Tibial nerve (tissue), 4 donors: ENCODE measurements at regions not wholly inside any gene's neighbourhood (a gene's known extent, or its start where the extent isn't known, plus 50 kb on each side); places are given as distances from the start of the nearest gene placed in this dataset.

Experiments
- DNase-seq, 2 donors: peaks; one replicate each; pipeline ENCODE4 v3.0.0-alpha.2; 2019; ENCODE audit warnings: low spot score in 2 of 2
- H3K27ac ChIP-seq, 4 donors: fragments of 200-600 bp; sonication (generic) in 3 of 4; one replicate each; pipeline ENCODE4 v1.5.1; 2017 to 2019; ENCODE audit warnings: mild to moderate bottlenecking in 1 of 4
- H3K27me3 ChIP-seq, 2 donors: fragments of 200-600 bp; sonication (generic) in 1 of 2; one replicate each; pipeline versions ENCODE4 v1.5.1 to v1.6.0; 2017 to 2019
- H3K36me3 ChIP-seq, 3 donors: fragments of 200-600 bp; sonication (generic); one replicate each; pipeline ENCODE4 v1.5.1; 2018 to 2019
- H3K4me1 ChIP-seq, 4 donors: fragments of 200-600 bp; sonication (generic) in 3 of 4; one replicate each; pipeline ENCODE4 v1.5.1; 2017 to 2019
- H3K4me3 ChIP-seq, 4 donors: fragments of 200-600 bp; sonication (generic) in 3 of 4; one replicate each; pipeline ENCODE4 v1.5.1; 2017 to 2019; ENCODE audit warnings: mild to moderate bottlenecking in 1 of 4, moderate library complexity in 1 of 4
- H3K9me3 ChIP-seq, 4 donors: fragments of 200-600 bp; sonication (generic) in 3 of 4; one replicate each; pipeline ENCODE4 v1.5.1; 2017 to 2019
- CTCF ChIP-seq, 5 experiments: fragments of 200-600 bp in 3 of 5; fragments of 450-650 bp in 2 of 5; sonication (generic) in 3 of 5; IDR thresholded peaks; one replicate each; pipeline ENCODE4 v1.5.1; 2016 to 2019; ENCODE audit warnings: antibody characterized with exemption in 5 of 5, mild to moderate bottlenecking in 3 of 5, moderate library complexity in 2 of 5
- EP300 ChIP-seq, 2 donors: sonication (generic); formaldehyde crosslinking; IDR thresholded peaks; one replicate each; pipeline ENCODE4 v1.6.1; 2017; ENCODE audit warnings: antibody characterized with exemption in 2 of 2, mild to moderate bottlenecking in 1 of 2
- POLR2A ChIP-seq, 2 donors: fragments of 450-650 bp; IDR thresholded peaks; one replicate each; pipeline ENCODE4 v1.6.1; 2017; ENCODE audit warnings: antibody characterized with exemption in 2 of 2, mild to moderate bottlenecking in 2 of 2, moderate library complexity in 2 of 2
- WGBS, 2 donors: methylation state at CpG; one replicate each; pipeline ENCODE4 v1.1.5; 2018; 5-methylcytosine and 5-hydroxymethylcytosine counted together

GRCh38 chr7:50856806-50857205, 74.1 kb upstream of the GRB10 start:
- H3K4me3 ChIP-seq, result no peak overlapping the region
- no peak for DNase-seq
- H3K27ac ChIP-seq, result no peak overlapping the region
- 80% methylated on average over 4 of the region's 5 CpGs; no CpG with 5 or more reads in 1 of the 2 donors for WGBS, 2 donors
- TF ChIP-seq POLR2A (IDR thresholded peaks at IDR 0.05) (no peak), EP300 (IDR thresholded peaks at IDR 0.05) (no peak), CTCF (IDR thresholded peaks at IDR 0.05) (no peak)
- no peaks in the 10 kb centered on the region for H3K36me3 ChIP-seq
- no peaks in the 10 kb centered on the region for H3K4me1 ChIP-seq
- no peaks in the 10 kb centered on the region for H3K9me3 ChIP-seq
- H3K27me3 ChIP-seq, result no peaks in the 10 kb centered on the region

- no peaks in the 10 kb centered on the region for H3K36me3 ChIP-seq
- no peak overlapping the region for H3K4me3 ChIP-seq
- TF ChIP-seq EP300 (IDR thresholded peaks at IDR 0.05), result no peak
- no peak for TF ChIP-seq POLR2A (IDR thresholded peaks at IDR 0.05)
- TF ChIP-seq CTCF (IDR thresholded peaks at IDR 0.05), result no peak
- no peak overlapping the region for H3K27ac ChIP-seq
- H3K4me1 ChIP-seq, result no peaks in the 10 kb centered on the region
- H3K27me3 ChIP-seq, result no peaks in the 10 kb centered on the region
- H3K9me3 ChIP-seq, result no peaks in the 10 kb centered on the region
- WGBS, 2 donors, result 92 to 100% methylated on average over 2 to 4 of the region's 4 CpGs
- DNase-seq, result no peak
Measured at GRCh38 chr7:50856231-50856630, 73.5 kb upstream of the GRB10 start.

GRCh38 chr7:50855526-50855925, 72.8 kb upstream of the GRB10 start:
- Histone ChIP-seq H3K36me3 (no peaks in the 10 kb centered on the region), H3K9me3 (no peaks in the 10 kb centered on the region), H3K27ac (no peak overlapping the region), H3K27me3 (no peaks in the 10 kb centered on the region), H3K4me3 (no peak overlapping the region), H3K4me1 (no peaks in the 10 kb centered on the region)
- 87 to 93% methylated on average over 5 of the region's 5 CpGs for WGBS, 2 donors
- no peak for DNase-seq
- TF ChIP-seq POLR2A (IDR thresholded peaks at IDR 0.05) (no peak), EP300 (IDR thresholded peaks at IDR 0.05) (no peak)

GRCh38 chr7:50854831-50855230, 72.1 kb upstream of the GRB10 start:
- H3K9me3 ChIP-seq, result no peaks in the 10 kb centered on the region
- WGBS, 2 donors, result 95 to 96% methylated on average over 3 of the region's 3 CpGs
- no peak for DNase-seq

GRCh38 chr7:50854247-50854646, 71.6 kb upstream of the GRB10 start:
- no peak overlapping the region for H3K27ac ChIP-seq
- 87 to 91% methylated on average over 5 to 6 of the region's 6 CpGs for WGBS, 2 donors
- no peak overlapping the region for H3K4me3 ChIP-seq
- H3K4me1 ChIP-seq, result no peaks in the 10 kb centered on the region
- H3K9me3 ChIP-seq, result no peaks in the 10 kb centered on the region
- no peaks in the 10 kb centered on the region for H3K27me3 ChIP-seq
- no peak for DNase-seq
- H3K36me3 ChIP-seq, result no peaks in the 10 kb centered on the region
- TF ChIP-seq POLR2A (IDR thresholded peaks at IDR 0.05) (no peak), EP300 (IDR thresholded peaks at IDR 0.05) (no peak), CTCF (IDR thresholded peaks at IDR 0.05) (no peak)

More at GRCh38 chr7:50854831-50855230, 72.1 kb upstream of the GRB10 start:
- no peak overlapping the region for H3K4me3 ChIP-seq
- no peaks in the 10 kb centered on the region for H3K4me1 ChIP-seq
- H3K27ac ChIP-seq, result no peak overlapping the region
- H3K27me3 ChIP-seq, result no peaks in the 10 kb centered on the region
- H3K36me3 ChIP-seq, result no peaks in the 10 kb centered on the region
- TF ChIP-seq CTCF (IDR thresholded peaks at IDR 0.05), result no peak
- TF ChIP-seq POLR2A (IDR thresholded peaks at IDR 0.05), result no peak
- TF ChIP-seq EP300 (IDR thresholded peaks at IDR 0.05), result no peak

GRCh38 chr7:50853311-50853710, 70.6 kb upstream of the GRB10 start:
- TF ChIP-seq EP300 (IDR thresholded peaks at IDR 0.05) (no peak), POLR2A (IDR thresholded peaks at IDR 0.05) (no peak), CTCF (IDR thresholded peaks at IDR 0.05) (no peak)
- Histone ChIP-seq H3K9me3 (no peaks in the 10 kb centered on the region), H3K27ac (no peak overlapping the region), H3K4me3 (no peak overlapping the region), H3K36me3 (no peaks in the 10 kb centered on the region), H3K4me1 (no peaks in the 10 kb centered on the region), H3K27me3 (no peaks in the 10 kb centered on the region)
- no peak for DNase-seq
- 61 to 64% methylated on average over 4 of the region's 4 CpGs for WGBS, 2 donors
